Esophagus muscularis mucosa (tissue), 4 donors: ENCODE measurements at regions not wholly inside any gene's neighbourhood (a gene's known extent, or its start where the extent isn't known, plus 50 kb on each side); places are given as distances from the start of the nearest gene placed in this dataset.

Experiments used
- CTCF ChIP-seq, 3 experiments: fragments of 200-600 bp in 2 of 3; fragments of 450-650 bp in 1 of 3; sonication (generic) in 2 of 3; IDR thresholded peaks; one replicate each; pipeline ENCODE4 v1.5.1; 2017 to 2019; ENCODE audit warnings: antibody characterized with exemption in 3 of 3, mild to moderate bottlenecking in 2 of 3, moderate library complexity in 1 of 3
- EP300 ChIP-seq: sonication (generic); formaldehyde crosslinking; IDR thresholded peaks from one replicate; pipeline ENCODE4 v1.6.1; 2017; ENCODE audit warnings: antibody characterized with exemption
- POLR2AphosphoS5 ChIP-seq, 2 donors: sonication (generic); formaldehyde crosslinking; IDR thresholded peaks; one replicate each; pipeline ENCODE4 v1.6.1; 2017; ENCODE audit warnings: antibody characterized with exemption in 2 of 2

DNA sequence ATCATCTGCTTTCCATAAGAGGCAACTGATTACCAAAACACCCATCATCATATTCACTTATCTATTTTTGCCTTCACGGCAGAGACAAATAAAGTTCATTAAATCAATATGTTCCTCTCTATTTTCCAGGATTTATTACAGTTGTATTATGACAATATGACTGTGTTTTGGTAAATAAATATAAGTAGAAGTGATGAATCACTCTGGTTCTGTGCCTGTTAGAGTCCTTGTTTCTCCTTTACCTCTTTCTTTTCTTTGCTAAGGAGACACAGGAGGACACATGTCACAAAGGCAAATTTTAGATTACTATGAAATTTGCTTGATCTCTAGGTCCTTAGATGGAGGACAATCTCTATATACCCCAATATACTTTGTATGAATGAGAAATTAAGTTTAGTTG is 152.6 kb upstream of the PLSCR5 start:
- TF ChIP-seq CTCF (IDR thresholded peaks at IDR 0.05): no peak
- no peak for TF ChIP-seq EP300
- TF ChIP-seq POLR2AphosphoS5 (IDR thresholded peaks at IDR 0.05): no peak
